AG09319 (cell line): ENCODE measurements at regions not wholly inside any gene's neighbourhood (a gene's known extent, or its start where the extent isn't known, plus 50 kb on each side); places are given as distances from the start of the nearest gene placed in this dataset.

ENCODE experiments used
- DNase-seq: peaks from one replicate; pipeline ENCODE4 v3.0.0-alpha.2; 2010; ENCODE audit warnings: low read depth; ENCODE audit errors: extremely low read depth
- TF ChIP-seq, protein P1 (sequence below): IDR thresholded peaks from 2 replicates; pipeline ENCODE4 v1.5.1; 2011; ENCODE audit warnings: low read depth, mild to moderate bottlenecking, inconsistent platforms, low read length, moderate library complexity

DNA sequence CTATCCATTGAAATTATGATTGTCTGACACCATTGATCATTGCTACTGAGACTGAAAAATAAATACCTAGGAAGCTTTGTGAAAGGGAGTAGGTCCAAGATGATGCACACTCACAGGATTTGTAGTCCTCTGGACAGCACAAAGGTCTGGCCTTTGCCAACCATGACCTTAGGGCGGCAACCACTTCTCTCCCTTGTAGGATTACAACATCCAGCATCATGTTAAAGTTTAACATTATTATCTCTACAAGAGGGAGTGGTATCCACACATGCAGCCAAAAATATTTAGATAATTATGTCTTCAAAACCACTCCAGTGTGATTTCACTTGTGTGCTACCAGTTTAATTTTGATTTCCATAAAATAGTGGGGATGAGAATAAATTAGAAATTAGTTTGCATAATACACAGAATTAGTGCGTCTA, 51.1 kb upstream of the NHSL1 start:
- DNase-seq, result no peak

DNA sequence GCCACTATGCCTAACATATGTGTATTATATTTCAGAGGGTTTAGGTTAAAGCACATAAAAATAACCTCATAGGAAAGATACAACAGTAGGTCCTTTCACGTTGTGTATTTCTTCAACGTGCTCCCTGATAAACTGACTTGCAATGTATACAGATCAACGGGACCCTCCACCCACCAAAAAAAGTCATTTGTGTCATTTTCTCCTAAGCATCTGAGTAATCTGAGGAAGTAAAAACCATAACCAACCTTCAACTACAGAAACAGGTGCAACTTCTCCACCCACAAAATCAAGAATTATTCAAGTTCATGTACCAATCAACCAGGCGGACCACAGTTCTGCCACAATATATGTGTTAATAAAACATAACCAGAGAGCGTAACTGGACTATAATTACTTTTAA, 54.9 kb upstream of the NHSL1 start:
- TF ChIP-seq, protein P1, sequence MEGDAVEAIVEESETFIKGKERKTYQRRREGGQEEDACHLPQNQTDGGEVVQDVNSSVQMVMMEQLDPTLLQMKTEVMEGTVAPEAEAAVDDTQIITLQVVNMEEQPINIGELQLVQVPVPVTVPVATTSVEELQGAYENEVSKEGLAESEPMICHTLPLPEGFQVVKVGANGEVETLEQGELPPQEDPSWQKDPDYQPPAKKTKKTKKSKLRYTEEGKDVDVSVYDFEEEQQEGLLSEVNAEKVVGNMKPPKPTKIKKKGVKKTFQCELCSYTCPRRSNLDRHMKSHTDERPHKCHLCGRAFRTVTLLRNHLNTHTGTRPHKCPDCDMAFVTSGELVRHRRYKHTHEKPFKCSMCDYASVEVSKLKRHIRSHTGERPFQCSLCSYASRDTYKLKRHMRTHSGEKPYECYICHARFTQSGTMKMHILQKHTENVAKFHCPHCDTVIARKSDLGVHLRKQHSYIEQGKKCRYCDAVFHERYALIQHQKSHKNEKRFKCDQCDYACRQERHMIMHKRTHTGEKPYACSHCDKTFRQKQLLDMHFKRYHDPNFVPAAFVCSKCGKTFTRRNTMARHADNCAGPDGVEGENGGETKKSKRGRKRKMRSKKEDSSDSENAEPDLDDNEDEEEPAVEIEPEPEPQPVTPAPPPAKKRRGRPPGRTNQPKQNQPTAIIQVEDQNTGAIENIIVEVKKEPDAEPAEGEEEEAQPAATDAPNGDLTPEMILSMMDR, result no peak
- DNase-seq, result no peak

More for the DNA sequence above, 51.1 kb upstream of the NHSL1 start:
- TF ChIP-seq, protein P1, result no peak

DNA sequence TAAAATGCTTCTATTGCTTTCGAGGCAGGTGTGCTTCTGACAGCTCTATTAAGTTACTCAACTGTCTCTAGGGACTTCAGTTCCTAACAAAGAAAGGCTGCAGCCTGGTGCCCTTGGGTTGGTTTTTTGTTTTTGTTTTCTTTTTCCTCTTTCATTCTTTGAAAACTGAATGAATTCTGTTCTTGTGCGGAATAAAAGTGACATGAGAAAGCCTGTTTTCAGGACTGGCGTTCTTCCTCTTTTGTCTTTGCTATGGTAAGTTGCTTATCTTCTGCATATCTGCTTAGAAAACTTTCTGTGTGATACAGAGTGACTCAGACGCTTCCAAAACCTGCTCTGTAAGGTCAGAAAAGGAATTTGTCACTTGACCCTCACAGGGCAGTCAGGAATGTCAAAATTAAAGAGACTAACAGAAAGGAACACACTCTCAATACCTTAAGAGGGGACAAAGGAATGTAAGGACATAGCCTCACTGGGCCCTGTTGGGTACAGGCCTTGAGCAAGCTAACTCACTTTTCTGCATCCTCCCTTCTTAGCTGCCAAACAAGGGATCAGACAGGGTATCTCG, 56.2 kb upstream of the NHSL1 start:
- TF ChIP-seq, protein P1, result no peak
- DNase-seq, result no peak

DNA sequence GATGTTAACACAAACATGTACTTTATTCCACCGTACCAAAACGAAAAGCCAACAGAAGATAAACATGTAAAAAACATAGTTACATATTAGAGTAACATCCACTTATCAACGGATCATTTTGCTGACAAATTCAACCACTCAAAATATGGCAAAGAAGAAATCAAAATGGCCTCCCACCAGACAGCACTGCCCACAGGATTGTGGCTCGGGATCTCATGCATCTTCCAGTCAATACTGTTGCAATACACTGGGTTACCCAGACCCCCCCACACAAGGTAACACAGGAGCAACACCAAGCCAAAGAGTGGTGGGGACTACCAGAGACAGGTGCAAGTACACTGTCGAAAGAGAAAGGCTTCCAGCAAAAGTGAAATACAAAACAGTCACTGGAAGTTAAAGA, 57.9 kb upstream of the NHSL1 start:
- DNase-seq, result no peak
- TF ChIP-seq, protein P1, result no peak

DNA sequence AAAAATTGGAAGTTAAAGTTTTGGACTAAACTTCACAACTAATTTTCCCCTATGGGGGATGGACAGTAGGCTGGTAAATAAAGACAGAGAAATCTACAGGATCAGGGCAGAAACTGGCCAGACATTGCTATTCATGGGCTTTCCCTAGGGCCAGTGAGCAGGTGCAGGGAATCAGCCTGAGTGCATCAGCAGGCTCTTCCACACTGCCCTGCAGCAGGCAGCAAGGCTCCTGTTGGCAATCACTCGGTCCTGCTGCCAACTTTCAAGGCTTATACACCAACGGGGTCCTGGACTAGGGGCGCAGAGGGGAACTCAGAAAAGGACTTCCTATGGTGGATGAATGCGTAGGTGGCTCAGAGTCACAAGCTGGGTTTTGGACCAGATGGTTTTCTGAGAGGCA, 59.8 kb upstream of the NHSL1 start:
- TF ChIP-seq, protein P1, result no peak
- no peak for DNase-seq

DNA sequence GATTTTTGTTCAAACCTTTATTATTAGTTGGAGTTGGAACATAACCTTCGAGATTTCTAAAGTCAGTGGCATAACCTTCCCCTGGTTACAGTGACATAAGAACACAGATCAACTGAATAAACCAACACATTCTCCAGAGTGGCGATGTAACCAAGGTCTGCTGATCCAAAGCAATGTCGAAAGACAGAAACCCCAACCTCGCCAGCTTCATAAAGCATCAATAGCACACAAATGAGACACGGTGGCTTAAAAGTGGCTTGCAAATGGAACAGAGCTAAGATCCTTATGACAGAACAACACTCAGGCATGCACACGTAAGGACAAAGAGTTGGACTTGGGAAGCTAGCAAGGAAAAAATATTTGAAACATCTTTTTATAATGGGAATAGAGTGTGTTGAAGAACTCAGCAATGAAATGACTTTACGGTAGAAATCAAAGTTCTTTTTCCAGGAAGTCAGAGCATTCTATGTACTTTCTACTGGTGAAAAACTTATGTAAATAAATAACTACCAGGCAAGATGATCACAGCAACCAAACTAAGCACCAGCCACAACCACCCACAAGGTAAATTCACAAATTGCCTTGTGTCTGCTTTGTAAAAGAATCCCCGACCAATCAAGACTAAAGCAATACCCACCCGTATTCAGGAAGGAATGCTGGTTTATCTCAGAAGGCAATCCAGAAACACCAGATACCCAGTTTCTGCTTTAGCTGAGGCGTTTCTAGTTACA, 61.0 kb upstream of the NHSL1 start:
- TF ChIP-seq, protein P1, result no peak
- no peak for DNase-seq

DNA sequence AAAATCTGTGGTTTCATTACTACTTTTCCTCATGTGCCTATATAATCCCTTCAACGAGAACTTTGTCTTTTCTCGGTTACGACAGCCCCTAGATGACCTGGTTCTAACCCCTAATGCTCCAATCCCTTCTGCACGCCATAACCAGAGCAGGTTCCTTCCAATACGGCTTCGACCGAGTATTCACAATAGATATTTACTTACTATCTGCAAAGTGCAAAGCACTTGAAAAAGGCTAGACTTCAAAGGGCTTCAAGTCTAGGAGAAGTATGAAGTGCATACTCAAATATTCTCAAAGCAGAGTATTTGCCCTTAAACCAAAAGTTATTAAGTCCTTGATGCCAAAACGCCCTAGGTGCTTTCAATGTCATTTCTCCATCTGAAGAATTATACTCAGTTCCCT, 63.4 kb upstream of the NHSL1 start:
- TF ChIP-seq, protein P1, result no peak
- no peak for DNase-seq
